Activated CD4-positive, alpha-beta T cell treated with anti-CD3 and anti-CD28 coated beads for 48 hours (primary cell): ENCODE measurements at regions not wholly inside any gene's neighbourhood (a gene's known extent, or its start where the extent isn't known, plus 50 kb on each side); places are given as distances from the start of the nearest gene placed in this dataset.

ENCODE experiments used
- DNase-seq: peaks from one replicate; pipeline ENCODE4 v3.0.0-alpha.2; 2020

- DNase-seq = no peak
Measured at GRCh38 chr10:123562811-123563580, 103.2 kb upstream of the GPR26 start.

- DNase-seq = no peak
Measured at GRCh38 chr10:123563581-123563855, 102.6 kb upstream of the GPR26 start.

GRCh38 chr10:123563994-123564393, 102.2 kb upstream of the GPR26 start:
- no peak for DNase-seq

GRCh38 chr10:123564631-123565030, 101.5 kb upstream of the GPR26 start:
- no peak for DNase-seq

GRCh38 chr10:123565691-123566660, 100.2 kb upstream of the GPR26 start:
- no peak for DNase-seq

- DNase-seq = no peak
Measured at GRCh38 chr10:123567984-123568739, 98.0 kb upstream of the GPR26 start.

- DNase-seq = no peak
Measured at GRCh38 chr10:123568751-123569150, 97.4 kb upstream of the GPR26 start.

- no peak for DNase-seq
Measured at GRCh38 chr10:123569436-123570035, 96.6 kb upstream of the GPR26 start.

- no peak for DNase-seq
Measured at GRCh38 chr10:123570051-123570897, 95.9 kb upstream of the GPR26 start.

- DNase-seq = no peak
Measured at GRCh38 chr10:123570898-123571515, 95.1 kb upstream of the GPR26 start.

- no peak for DNase-seq
Measured at GRCh38 chr10:123571978-123572377, 94.2 kb upstream of the GPR26 start.

GRCh38 chr10:123573236-123574108, 92.7 kb upstream of the GPR26 start:
- DNase-seq = peak; percentile 67

GRCh38 chr10:123574109-123574698, 92.0 kb upstream of the GPR26 start:
- DNase-seq = no peak

- DNase-seq = no peak
Measured at GRCh38 chr10:123575105-123575504, 91.0 kb upstream of the GPR26 start.

GRCh38 chr10:123576706-123577105, 89.4 kb upstream of the GPR26 start:
- DNase-seq = no peak

GRCh38 chr10:123577921-123578461, 88.2 kb upstream of the GPR26 start:
- no peak for DNase-seq

- no peak for DNase-seq
Measured at GRCh38 chr10:123578721-123579120, 87.4 kb upstream of the GPR26 start.

- no peak for DNase-seq
Measured at GRCh38 chr10:123579675-123580074, 86.5 kb upstream of the GPR26 start.

- DNase-seq = no peak
Measured at GRCh38 chr10:123580426-123580825, 85.7 kb upstream of the GPR26 start.

GRCh38 chr10:123581656-123582055, 84.5 kb upstream of the GPR26 start:
- DNase-seq = no peak
